ENCODE measurements at regions not wholly inside any gene's neighbourhood (a gene's known extent, or its start where the extent isn't known, plus 50 kb on each side); places are given as distances from the start of the nearest gene placed in this dataset.
"Not testable (repeated sequence)": the region's sequence is repeated elsewhere in the genome, so short reads cannot be mapped to it uniquely, and the experiment has no call there.

- TF ChIP-seq CTCF (IDR thresholded peaks at IDR 0.05; ENCODE audit: insufficient read depth, low read depth, low read length, missing control alignments), result no peak
- no peak overlapping the region for H3K4me3 ChIP-seq (ENCODE audit: low read length)
- no peak for DNase-seq (ENCODE audit: low read depth)
Observed at GRCh38 chr4:186789651-186790050, 66.0 kb upstream of the FAT1 start.

- TF ChIP-seq CTCF (IDR thresholded peaks at IDR 0.05; ENCODE audit: insufficient read depth, low read depth, low read length, missing control alignments), result no peak
- DNase-seq (ENCODE audit: low read depth), result no peak
- no peak overlapping the region for H3K4me3 ChIP-seq (ENCODE audit: low read length)
Observed at GRCh38 chr4:186790630-186791029, 67.0 kb upstream of the FAT1 start.

- no peak overlapping the region for H3K4me3 ChIP-seq (ENCODE audit: low read length)
- DNase-seq (ENCODE audit: low read depth), result no peak
- no peak for TF ChIP-seq CTCF (IDR thresholded peaks at IDR 0.05; ENCODE audit: insufficient read depth, low read depth, low read length, missing control alignments)
Observed at GRCh38 chr4:186792728-186793366, 69.2 kb upstream of the FAT1 start.

GRCh38 chr4:186798951-186799659 is 75.4 kb upstream of the FAT1 start:
- TF ChIP-seq CTCF (IDR thresholded peaks at IDR 0.05; ENCODE audit: insufficient read depth, low read depth, low read length, missing control alignments), result no peak
- no peak for DNase-seq (ENCODE audit: low read depth)
- H3K4me3 ChIP-seq (ENCODE audit: low read length), result no peak overlapping the region

- no peak for DNase-seq (ENCODE audit: low read depth)
- no peak for TF ChIP-seq CTCF (IDR thresholded peaks at IDR 0.05; ENCODE audit: insufficient read depth, low read depth, low read length, missing control alignments)
- no peak overlapping the region for H3K4me3 ChIP-seq (ENCODE audit: low read length)
Observed at GRCh38 chr4:186805020-186805820, 81.6 kb upstream of the FAT1 start.

- DNase-seq (ENCODE audit: low read depth); H3K4me3 ChIP-seq (ENCODE audit: low read length): not testable (repeated sequence)
Observed at GRCh38 chr4:186805917-186806316, 82.3 kb upstream of the FAT1 start.

- no peak for TF ChIP-seq CTCF (IDR thresholded peaks at IDR 0.05; ENCODE audit: insufficient read depth, low read depth, low read length, missing control alignments)
- H3K4me3 ChIP-seq (ENCODE audit: low read length), result no peak overlapping the region
- no peak for DNase-seq (ENCODE audit: low read depth)
Observed at GRCh38 chr4:186806679-186807421, 83.2 kb upstream of the FAT1 start.
